Thyroid gland (tissue), 4 donors: ENCODE measurements at regions not wholly inside any gene's neighbourhood (a gene's known extent, or its start where the extent isn't known, plus 50 kb on each side); places are given as distances from the start of the nearest gene placed in this dataset.

Source experiments
- DNase-seq, 2 donors: peaks; one replicate each; pipeline ENCODE4 v3.0.0-alpha.2; 2019
- H3K27ac ChIP-seq, 3 donors: fragments of 200-600 bp; sonication (generic); 1 replicate in 2 of 3; 2 replicates in 1 of 3; pipeline ENCODE4 v1.5.1; 2016 to 2019; ENCODE audit warnings: mild to moderate bottlenecking in 1 of 3, moderate library complexity in 1 of 3
- H3K27me3 ChIP-seq: fragments of 200-600 bp; sonication (generic); one replicate; pipeline ENCODE4 v1.5.1; 2019
- H3K36me3 ChIP-seq, 2 donors: fragments of 200-600 bp; sonication (generic); one replicate each; pipeline ENCODE4 v1.5.1; 2016 to 2019
- H3K4me1 ChIP-seq, 2 donors: fragments of 200-600 bp; sonication (generic); one replicate each; pipeline ENCODE4 v1.5.1; 2017 to 2019
- H3K4me3 ChIP-seq, 3 donors: fragments of 200-600 bp; sonication (generic); replicated peaks in 1 of 3; 1 replicate in 2 of 3; 2 replicates in 1 of 3; pipeline ENCODE4 v1.5.1; 2016; ENCODE audit warnings: mild to moderate bottlenecking in 1 of 3
- H3K9me3 ChIP-seq: fragments of 200-600 bp; sonication (generic); one replicate; pipeline ENCODE4 v1.5.1; 2017
- CTCF ChIP-seq, 6 experiments: fragments of 200-600 bp in 3 of 6; fragments of 450-650 bp in 3 of 6; sonication (generic) in 3 of 6; IDR thresholded peaks; one replicate each; pipeline ENCODE4 v1.5.1; 2016 to 2019; ENCODE audit warnings: antibody characterized with exemption in 6 of 6, mild to moderate bottlenecking in 2 of 6, inconsistent platforms in 1 of 6, moderate library complexity in 1 of 6
- POLR2A ChIP-seq, 2 donors: fragments of 450-650 bp; IDR thresholded peaks; one replicate each; pipeline ENCODE4 v1.6.1; 2017; ENCODE audit warnings: antibody characterized with exemption in 2 of 2, mild to moderate bottlenecking in 2 of 2, moderate library complexity in 1 of 2
- WGBS, 2 donors: methylation state at CpG; one replicate each; pipeline ENCODE4 v1.1.5; 2017; 5-methylcytosine and 5-hydroxymethylcytosine counted together
- intact Hi-C: fragments of 100-400 bp; cut with DNase I; formaldehyde crosslinking; loops from one replicate; pipeline ENCODE4 v1.15.1; 2023

GRCh38 chr12:59977779-59978178 lies 381.9 kb downstream of the SLC16A7 start:
- TF ChIP-seq POLR2A (IDR thresholded peaks at IDR 0.05) (no peak), CTCF (IDR thresholded peaks at IDR 0.05) (no peak)
- Histone ChIP-seq H3K36me3 (no peaks in the 10 kb centered on the region), H3K9me3 (no peaks in the 10 kb centered on the region), H3K4me1 (no peaks in the 10 kb centered on the region), H3K27me3 (no peaks in the 10 kb centered on the region), H3K4me3 (no peak overlapping the region), H3K27ac (no peak overlapping the region)
- 53 to 63% methylated on average over 4 of the region's 4 CpGs for WGBS, 2 donors
- intact Hi-C loops = no loop called here
- no peak for DNase-seq

GRCh38 chr12:59980476-59980875 lies 384.6 kb downstream of the SLC16A7 start:
- TF ChIP-seq CTCF (IDR thresholded peaks at IDR 0.05) (no peak), POLR2A (IDR thresholded peaks at IDR 0.05) (no peak)
- Histone ChIP-seq H3K9me3 (no peaks in the 10 kb centered on the region), H3K4me1 (no peaks in the 10 kb centered on the region), H3K27ac (no peak overlapping the region), H3K4me3 (no peak overlapping the region), H3K36me3 (no peaks in the 10 kb centered on the region), H3K27me3 (no peaks in the 10 kb centered on the region)
- DNase-seq = no peak
- intact Hi-C loops = no loop called here
- WGBS, 2 donors = 79 to 89% methylated on average over 1 of the region's 1 CpG

- Histone ChIP-seq H3K9me3 (no peaks in the 10 kb centered on the region), H3K36me3 (no peaks in the 10 kb centered on the region), H3K4me3 (no peak overlapping the region), H3K27me3 (no peaks in the 10 kb centered on the region), H3K27ac (no peak overlapping the region), H3K4me1 (no peaks in the 10 kb centered on the region)
- TF ChIP-seq POLR2A (IDR thresholded peaks at IDR 0.05) (no peak), CTCF (IDR thresholded peaks at IDR 0.05) (no peak)
- intact Hi-C loops = no loop called here
- WGBS, 2 donors = 83 to 89% methylated on average over 4 of the region's 4 CpGs
- no peak for DNase-seq
Observed at GRCh38 chr12:59999291-59999690, 403.5 kb downstream of the SLC16A7 start.

GRCh38 chr12:60010486-60010885 lies 414.7 kb downstream of the SLC16A7 start:
- Histone ChIP-seq H3K4me1 (no peaks in the 10 kb centered on the region), H3K4me3 (no peak overlapping the region), H3K27me3 (no peaks in the 10 kb centered on the region), H3K9me3 (no peaks in the 10 kb centered on the region), H3K27ac (no peak overlapping the region), H3K36me3 (no peaks in the 10 kb centered on the region)
- 88 to 89% methylated on average over 1 of the region's 1 CpG for WGBS, 2 donors
- intact Hi-C loops = no loop called here
- TF ChIP-seq CTCF (IDR thresholded peaks at IDR 0.05) = no peak
- DNase-seq = no peak

GRCh38 chr12:60012659-60013058 lies 416.8 kb downstream of the SLC16A7 start:
- no peak overlapping the region for H3K27ac ChIP-seq
- 57 to 69% methylated on average over 1 of the region's 1 CpG for WGBS, 2 donors
- DNase-seq = no peak
- H3K36me3 ChIP-seq = no peaks in the 10 kb centered on the region
- no peak overlapping the region for H3K4me3 ChIP-seq
- H3K4me1 ChIP-seq = no peaks in the 10 kb centered on the region
- TF ChIP-seq CTCF (IDR thresholded peaks at IDR 0.05) = no peak
- no peak for TF ChIP-seq POLR2A (IDR thresholded peaks at IDR 0.05)
- no peaks in the 10 kb centered on the region for H3K9me3 ChIP-seq
- no peaks in the 10 kb centered on the region for H3K27me3 ChIP-seq
- intact Hi-C loops = no loop called here
